ENCODE measurements at regions not wholly inside any gene's neighbourhood (a gene's known extent, or its start where the extent isn't known, plus 50 kb on each side); places are given as distances from the start of the nearest gene placed in this dataset.
"Not testable (repeated sequence)": the region's sequence is repeated elsewhere in the genome, so short reads cannot be mapped to it uniquely, and the experiment has no call there.

DNA sequence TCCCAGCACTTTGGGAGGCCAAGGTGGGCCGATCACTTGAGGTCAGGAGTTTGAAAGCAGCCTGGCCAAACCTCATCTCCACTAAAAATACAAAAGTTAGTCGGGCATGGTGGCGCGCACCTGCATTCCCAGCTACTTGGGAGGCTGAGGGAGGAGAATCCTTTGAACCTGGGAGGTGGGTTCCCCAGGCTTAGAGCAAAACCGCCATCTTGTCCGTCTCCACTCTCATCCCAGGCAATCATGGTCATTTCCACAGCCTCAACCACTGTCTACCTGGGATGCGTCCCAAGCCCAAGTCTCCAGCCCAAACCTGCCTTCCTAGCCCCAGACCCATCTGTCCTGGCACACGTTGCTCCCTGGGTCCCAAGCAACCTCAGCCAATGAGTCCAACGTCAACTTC is 71.1 kb upstream of the CLEC6A start:
- not testable (repeated sequence) for TF ChIP-seq EZH2 (IDR thresholded peaks at IDR 0.05; ENCODE audit: insufficient read depth, poor library complexity, severe bottlenecking); EZH2phosphoT487 (IDR thresholded peaks at IDR 0.05; ENCODE audit: insufficient read depth, low read depth)

Measured in GM23248 (cell line).